Activated naive CD4-positive, alpha-beta T cell treated with anti-CD3 and anti-CD28 coated beads, Interleukin-2, amount 10 ng/mL, durations not matched to agents 7 days and 5 days (primary cell): ENCODE measurements at regions not wholly inside any gene's neighbourhood (a gene's known extent, or its start where the extent isn't known, plus 50 kb on each side); places are given as distances from the start of the nearest gene placed in this dataset.

ENCODE experiments used
- CTCF ChIA-PET: fragments of 350-600 bp; sonication (Branson Sonifier 250); formaldehyde crosslinking; loops from one replicate; lab custom pipeline; 2021; ENCODE audit warnings: antibody characterized with exemption; lab: Charles Lee
- DNase-seq: peaks from one replicate; pipeline ENCODE4 v3.0.0-alpha.2; 2020
- H3K27ac Mint-ChIP-seq: one replicate; pipeline ENCODE4 v1.8.0; 2021; ENCODE audit warnings: mild to moderate bottlenecking, moderate library complexity, mixed read lengths
- H3K27me3 Mint-ChIP-seq: one replicate; pipeline ENCODE4 v1.8.0; 2021; ENCODE audit warnings: mild to moderate bottlenecking, mixed read lengths
- H3K36me3 Mint-ChIP-seq: one replicate; pipeline ENCODE4 v1.8.0; 2021; ENCODE audit warnings: mixed read lengths
- H3K4me1 Mint-ChIP-seq: one replicate; pipeline ENCODE4 v1.8.0; 2021; ENCODE audit warnings: mixed read lengths
- H3K4me3 Mint-ChIP-seq: one replicate; pipeline ENCODE4 v1.8.0; 2021; ENCODE audit warnings: mild to moderate bottlenecking, moderate library complexity, mixed read lengths
- H3K9me3 Mint-ChIP-seq: one replicate; pipeline ENCODE4 v1.8.0; 2021; ENCODE audit warnings: mixed read lengths

DNA sequence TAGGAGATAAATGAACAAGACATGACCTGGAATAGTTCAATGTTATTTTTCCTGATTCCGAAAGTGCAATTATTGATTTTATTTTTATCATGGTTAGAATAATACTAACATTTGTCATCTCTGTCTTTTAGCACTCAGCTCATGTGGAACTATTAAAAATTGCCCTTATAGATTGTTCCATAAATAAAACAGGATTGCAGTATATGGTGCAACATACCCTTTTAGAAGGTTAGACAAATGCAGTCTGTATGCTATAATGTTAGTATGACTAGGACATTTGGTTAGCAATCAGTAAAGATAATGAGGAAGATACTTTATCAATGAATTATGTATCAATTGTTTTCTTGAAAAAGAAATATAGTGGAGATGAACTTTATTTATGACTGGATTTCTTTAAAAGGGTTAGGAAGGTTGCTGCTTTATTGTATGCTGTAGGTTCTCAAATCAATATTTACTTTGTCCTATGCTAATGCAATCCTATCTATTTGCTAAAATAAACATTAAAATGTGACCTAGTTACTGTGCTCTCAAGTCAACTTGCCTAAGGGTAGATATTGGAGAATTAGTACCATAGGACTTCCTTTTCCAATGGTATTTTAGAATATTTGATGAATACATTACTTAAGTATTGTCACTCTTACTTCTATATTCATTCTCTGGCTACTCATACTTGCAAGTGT lies 348.9 kb upstream of the ISL1 start:
- no peaks in the 10 kb centered on the region for H3K27me3 Mint-ChIP-seq
- DNase-seq, result no peak
- no peak overlapping the region for H3K27ac Mint-ChIP-seq
- no peaks in the 10 kb centered on the region for H3K36me3 Mint-ChIP-seq
- CTCF ChIA-PET, result no interaction called here
- H3K4me3 Mint-ChIP-seq, result no peak overlapping the region
- H3K9me3 Mint-ChIP-seq, result no peaks in the 10 kb centered on the region
- H3K4me1 Mint-ChIP-seq, result no peaks in the 10 kb centered on the region

DNA sequence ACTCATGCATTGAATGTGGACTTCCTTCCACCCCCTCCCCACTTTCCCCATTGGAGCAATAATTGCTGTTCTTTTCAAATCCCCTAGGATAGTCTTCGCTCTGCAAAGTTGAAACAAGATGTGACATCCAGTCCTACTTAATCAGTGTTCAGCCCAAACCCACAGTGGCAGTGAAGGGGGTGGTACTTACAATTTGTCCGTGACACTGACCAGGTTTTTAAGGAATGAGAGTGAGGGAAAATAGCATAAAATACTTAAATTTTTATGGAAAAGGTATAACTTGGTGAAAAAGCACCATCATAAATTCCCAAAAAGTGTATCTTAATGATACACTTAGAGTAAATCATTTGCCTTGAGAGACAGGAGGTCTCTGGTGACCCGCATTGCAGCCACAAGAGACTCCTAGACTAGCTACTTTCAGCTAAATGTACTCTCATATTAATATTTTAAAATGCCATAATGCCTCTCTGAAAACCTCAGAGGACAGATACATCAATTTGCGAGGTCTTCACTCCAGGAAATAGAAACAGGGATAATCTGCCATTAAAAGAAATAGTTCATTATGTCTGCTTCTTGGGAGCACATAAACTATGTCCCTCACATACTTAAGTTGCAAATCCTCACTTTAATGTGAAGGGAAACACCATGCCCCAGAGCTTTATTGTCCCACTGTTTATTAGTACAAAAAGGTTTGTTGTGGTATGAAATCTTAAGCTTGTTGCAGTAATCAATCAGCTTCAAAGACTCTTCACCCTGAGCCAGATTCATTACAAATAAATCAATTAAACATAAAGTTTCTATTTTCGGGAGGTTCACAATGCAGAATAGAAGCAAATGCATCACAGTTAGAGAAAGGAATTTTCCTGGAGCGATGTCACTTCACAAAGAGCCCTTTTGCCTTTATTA lies 343.6 kb upstream of the ISL1 start:
- Mint-ChIP-seq H3K27me3 (no peaks in the 10 kb centered on the region), H3K27ac (no peak overlapping the region), H3K9me3 (no peaks in the 10 kb centered on the region), H3K4me1 (no peaks in the 10 kb centered on the region), H3K36me3 (no peaks in the 10 kb centered on the region), H3K4me3 (no peak overlapping the region)
- DNase-seq, result no peak
- CTCF ChIA-PET, result no interaction called here

DNA sequence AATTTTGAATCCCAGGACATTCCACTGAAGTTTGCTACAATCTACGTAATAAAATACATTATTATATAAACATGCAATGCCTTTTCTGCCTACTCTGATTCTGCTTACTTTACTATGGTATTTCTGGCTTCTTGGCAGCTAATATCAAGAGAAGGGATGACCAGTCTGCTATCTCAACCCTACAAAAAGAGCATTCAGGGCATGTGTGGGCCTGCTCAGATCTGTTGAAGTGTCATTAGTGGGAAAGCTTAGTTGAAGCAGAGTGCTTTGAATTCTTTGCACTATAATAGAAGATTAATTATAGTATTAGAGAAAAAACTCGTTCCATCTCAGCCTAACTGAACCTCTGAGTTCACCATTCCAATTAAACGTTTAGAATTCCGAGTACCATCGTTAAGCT lies 339.5 kb upstream of the ISL1 start:
- no peak overlapping the region for H3K27ac Mint-ChIP-seq
- no peaks in the 10 kb centered on the region for H3K36me3 Mint-ChIP-seq
- H3K9me3 Mint-ChIP-seq, result no peaks in the 10 kb centered on the region
- H3K27me3 Mint-ChIP-seq, result no peaks in the 10 kb centered on the region
- no peak for DNase-seq
- CTCF ChIA-PET, result no interaction called here
- no peak overlapping the region for H3K4me3 Mint-ChIP-seq
- H3K4me1 Mint-ChIP-seq, result no peaks in the 10 kb centered on the region

DNA sequence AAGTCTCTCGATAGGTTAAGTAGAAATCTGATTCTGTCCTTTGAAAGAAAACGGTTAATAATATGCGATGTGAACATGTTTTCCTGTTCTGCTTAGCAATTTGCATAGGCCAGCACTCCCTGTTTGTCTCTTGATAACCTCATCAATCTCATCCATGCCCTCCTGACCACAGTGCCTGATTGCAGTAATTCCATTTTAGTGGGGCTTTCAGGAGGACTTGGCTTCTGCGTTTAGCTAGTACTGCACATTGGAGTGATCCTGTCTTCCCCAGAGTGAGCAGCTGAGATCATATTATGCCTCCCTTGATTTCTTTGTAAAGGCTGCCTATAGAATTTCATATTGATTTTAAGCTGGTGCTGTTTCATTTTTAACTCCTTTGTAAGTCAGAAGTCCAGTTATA lies 335.9 kb upstream of the ISL1 start:
- no peak overlapping the region for H3K4me3 Mint-ChIP-seq
- no peak overlapping the region for H3K27ac Mint-ChIP-seq
- DNase-seq, result no peak
- no peaks in the 10 kb centered on the region for H3K27me3 Mint-ChIP-seq
- no peaks in the 10 kb centered on the region for H3K9me3 Mint-ChIP-seq
- H3K36me3 Mint-ChIP-seq, result no peaks in the 10 kb centered on the region
- CTCF ChIA-PET, result no interaction called here
- no peaks in the 10 kb centered on the region for H3K4me1 Mint-ChIP-seq

DNA sequence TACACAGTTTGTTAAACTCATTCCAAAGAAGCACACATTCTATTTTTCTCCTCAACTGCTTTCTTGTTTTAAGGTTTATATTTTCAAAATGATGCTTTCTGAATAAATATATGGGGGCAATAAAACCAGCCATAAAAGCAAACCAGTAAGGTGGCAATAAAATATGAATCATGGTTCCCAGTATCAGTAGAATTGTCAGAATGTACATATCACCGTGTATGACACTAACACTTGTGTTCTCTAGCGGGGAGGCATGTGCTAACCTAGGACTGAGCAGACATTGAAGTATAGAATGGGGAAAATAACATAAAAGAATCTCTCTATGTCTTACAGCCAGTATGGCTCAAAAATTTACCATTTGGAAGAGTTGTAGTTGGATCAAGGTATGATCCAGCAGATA lies 329.9 kb upstream of the ISL1 start:
- Mint-ChIP-seq H3K27me3 (no peaks in the 10 kb centered on the region), H3K27ac (no peak overlapping the region), H3K9me3 (peaks cover 2% of the 10 kb centered on the region), H3K4me1 (no peaks in the 10 kb centered on the region), H3K4me3 (no peak overlapping the region), H3K36me3 (no peaks in the 10 kb centered on the region)
- DNase-seq, result no peak
- CTCF ChIA-PET, result no interaction called here

DNA sequence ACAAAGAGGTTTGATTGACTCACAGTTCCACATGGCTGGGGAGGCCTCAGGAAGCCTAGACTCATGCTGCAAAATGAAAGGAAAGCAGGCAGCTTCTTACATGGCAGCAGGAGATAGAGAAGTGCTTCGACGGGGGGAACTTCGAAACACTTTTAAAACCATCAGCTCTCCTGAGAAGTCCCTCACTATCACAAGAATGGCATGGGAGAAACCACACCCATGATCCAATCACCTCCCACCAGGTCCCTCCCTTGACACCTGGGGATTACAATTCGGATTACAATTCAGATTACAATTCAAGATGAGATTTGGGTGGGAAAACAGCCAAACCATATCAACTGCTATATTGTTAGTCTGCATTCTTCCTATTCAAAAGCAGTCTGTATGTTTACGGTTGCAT lies 322.3 kb upstream of the ISL1 start:
- CTCF ChIA-PET, result no interaction called here
- no peaks in the 10 kb centered on the region for H3K27me3 Mint-ChIP-seq
- H3K9me3 Mint-ChIP-seq, result peaks cover 19% of the 10 kb centered on the region
- H3K4me1 Mint-ChIP-seq, result no peaks in the 10 kb centered on the region
- no peaks in the 10 kb centered on the region for H3K36me3 Mint-ChIP-seq
- H3K27ac Mint-ChIP-seq, result no peak overlapping the region
- no peak for DNase-seq
- H3K4me3 Mint-ChIP-seq, result no peak overlapping the region

DNA sequence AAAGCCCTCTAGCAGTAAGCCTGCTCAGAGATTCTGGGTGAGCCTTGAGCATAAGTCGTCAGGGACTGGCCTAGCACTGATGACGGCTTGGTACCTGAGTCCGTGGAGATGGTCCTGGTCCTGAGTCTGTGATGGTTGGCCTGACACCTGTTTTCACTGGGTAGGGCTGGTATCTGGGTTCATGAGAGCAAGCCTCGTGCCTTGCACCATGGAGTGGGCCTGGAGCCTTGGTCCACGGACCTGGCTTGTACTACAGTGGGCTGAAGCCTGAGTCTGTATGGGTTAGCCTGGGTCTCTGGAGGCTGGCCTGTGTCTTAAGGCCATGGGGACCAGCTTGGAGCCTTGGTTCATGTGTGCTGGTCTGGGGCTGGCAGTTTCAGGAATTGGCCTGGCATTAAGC lies 310.3 kb upstream of the ISL1 start:
- no peak for DNase-seq
- CTCF ChIA-PET, result no interaction called here
- no peak overlapping the region for H3K27ac Mint-ChIP-seq
- H3K4me1 Mint-ChIP-seq, result no peaks in the 10 kb centered on the region
- H3K27me3 Mint-ChIP-seq, result no peaks in the 10 kb centered on the region
- no peaks in the 10 kb centered on the region for H3K36me3 Mint-ChIP-seq
- H3K9me3 Mint-ChIP-seq, result peaks cover 9% of the 10 kb centered on the region
- H3K4me3 Mint-ChIP-seq, result no peak overlapping the region

DNA sequence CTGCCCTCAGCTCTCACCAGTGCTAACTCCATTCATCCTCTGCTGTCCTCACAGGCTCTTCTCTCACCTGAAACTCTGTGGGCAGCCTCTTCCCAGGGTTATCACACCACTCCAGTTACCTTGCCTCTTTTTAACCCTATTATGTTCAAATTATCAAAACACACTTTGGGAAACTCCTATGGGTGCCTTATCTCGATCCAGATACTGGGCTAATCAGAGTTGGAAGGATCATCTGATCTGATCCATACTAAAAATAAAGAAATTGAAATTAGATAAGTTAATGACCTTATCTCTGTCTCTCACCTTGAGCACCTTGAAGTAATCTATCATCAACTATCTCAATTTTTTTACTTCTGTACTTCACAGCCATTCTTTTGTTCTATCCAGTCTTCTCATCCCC lies 300.5 kb upstream of the ISL1 start:
- CTCF ChIA-PET, result no interaction called here
- H3K4me3 Mint-ChIP-seq, result no peak overlapping the region
- no peaks in the 10 kb centered on the region for H3K4me1 Mint-ChIP-seq
- DNase-seq, result no peak
- H3K27me3 Mint-ChIP-seq, result no peaks in the 10 kb centered on the region
- no peaks in the 10 kb centered on the region for H3K36me3 Mint-ChIP-seq
- H3K27ac Mint-ChIP-seq, result no peak overlapping the region
- H3K9me3 Mint-ChIP-seq, result no peaks in the 10 kb centered on the region

DNA sequence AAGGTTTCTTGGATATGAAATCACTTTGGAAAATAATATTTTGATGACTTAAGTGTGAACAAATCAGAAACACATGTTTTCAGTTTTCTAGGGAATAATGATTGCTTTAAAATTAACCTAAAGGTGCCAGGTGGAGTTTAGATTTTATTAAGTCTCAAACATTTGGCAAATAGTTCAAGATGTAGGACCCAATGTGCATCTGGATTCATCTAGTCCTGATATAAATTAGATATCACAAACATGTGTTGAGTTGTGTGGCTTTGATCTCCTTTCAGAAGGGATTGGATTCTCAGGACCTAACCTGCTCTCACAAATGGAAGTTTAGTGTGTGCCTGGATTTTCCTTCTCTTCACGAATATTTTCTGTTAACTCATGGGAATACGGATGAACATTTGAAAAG lies 291.4 kb upstream of the ISL1 start:
- no peak for DNase-seq
- H3K27ac Mint-ChIP-seq, result no peak overlapping the region
- H3K4me3 Mint-ChIP-seq, result no peak overlapping the region
- no peaks in the 10 kb centered on the region for H3K36me3 Mint-ChIP-seq
- H3K9me3 Mint-ChIP-seq, result no peaks in the 10 kb centered on the region
- CTCF ChIA-PET, result no interaction called here
- H3K27me3 Mint-ChIP-seq, result no peaks in the 10 kb centered on the region
- H3K4me1 Mint-ChIP-seq, result no peaks in the 10 kb centered on the region

DNA sequence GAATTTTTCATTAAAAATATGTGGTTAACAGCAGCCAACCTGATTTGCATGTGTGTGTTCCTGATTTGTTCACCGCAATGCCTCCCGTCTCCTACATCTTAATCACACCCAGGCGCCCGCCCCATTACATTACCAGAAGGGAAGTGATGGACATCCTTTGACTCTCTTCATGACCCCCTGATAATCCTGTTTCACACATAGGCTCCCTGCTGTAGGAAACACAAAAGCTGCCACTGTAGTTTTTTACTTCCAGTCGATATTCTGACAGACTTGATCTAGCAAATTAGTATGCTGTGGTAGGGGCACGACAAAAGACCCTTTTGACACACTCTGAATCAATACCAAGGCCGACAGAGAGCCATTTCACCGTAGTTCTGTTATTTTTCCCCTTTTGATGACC lies 287.8 kb upstream of the ISL1 start:
- H3K36me3 Mint-ChIP-seq, result no peaks in the 10 kb centered on the region
- no peaks in the 10 kb centered on the region for H3K9me3 Mint-ChIP-seq
- no peak overlapping the region for H3K4me3 Mint-ChIP-seq
- no peaks in the 10 kb centered on the region for H3K27me3 Mint-ChIP-seq
- H3K4me1 Mint-ChIP-seq, result no peaks in the 10 kb centered on the region
- CTCF ChIA-PET, result no interaction called here
- DNase-seq, result no peak
- H3K27ac Mint-ChIP-seq, result no peak overlapping the region

DNA sequence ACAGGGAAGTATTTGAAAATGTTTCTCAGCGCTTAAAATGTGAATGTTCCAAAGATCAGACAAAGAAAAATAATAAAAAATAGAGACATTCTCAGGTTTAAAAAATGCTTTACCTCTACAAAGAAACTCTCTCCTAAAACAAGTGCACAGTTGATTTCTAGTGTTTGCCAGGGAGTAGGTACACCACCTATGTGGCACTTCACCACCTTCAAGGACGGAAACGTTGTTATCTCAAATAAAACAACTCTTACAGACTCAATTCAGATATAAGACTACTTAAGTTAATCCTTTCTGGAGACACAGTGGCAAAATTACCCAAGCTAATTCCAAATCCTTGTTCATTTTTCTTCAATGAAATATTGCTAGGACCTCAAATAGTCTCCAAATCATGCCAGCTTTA lies 286.4 kb upstream of the ISL1 start:
- CTCF ChIA-PET, result no interaction called here
- no peaks in the 10 kb centered on the region for H3K4me1 Mint-ChIP-seq
- H3K36me3 Mint-ChIP-seq, result no peaks in the 10 kb centered on the region
- H3K27me3 Mint-ChIP-seq, result no peaks in the 10 kb centered on the region
- H3K27ac Mint-ChIP-seq, result no peak overlapping the region
- peaks cover 2% of the 10 kb centered on the region for H3K9me3 Mint-ChIP-seq
- DNase-seq, result no peak
- H3K4me3 Mint-ChIP-seq, result no peak overlapping the region

DNA sequence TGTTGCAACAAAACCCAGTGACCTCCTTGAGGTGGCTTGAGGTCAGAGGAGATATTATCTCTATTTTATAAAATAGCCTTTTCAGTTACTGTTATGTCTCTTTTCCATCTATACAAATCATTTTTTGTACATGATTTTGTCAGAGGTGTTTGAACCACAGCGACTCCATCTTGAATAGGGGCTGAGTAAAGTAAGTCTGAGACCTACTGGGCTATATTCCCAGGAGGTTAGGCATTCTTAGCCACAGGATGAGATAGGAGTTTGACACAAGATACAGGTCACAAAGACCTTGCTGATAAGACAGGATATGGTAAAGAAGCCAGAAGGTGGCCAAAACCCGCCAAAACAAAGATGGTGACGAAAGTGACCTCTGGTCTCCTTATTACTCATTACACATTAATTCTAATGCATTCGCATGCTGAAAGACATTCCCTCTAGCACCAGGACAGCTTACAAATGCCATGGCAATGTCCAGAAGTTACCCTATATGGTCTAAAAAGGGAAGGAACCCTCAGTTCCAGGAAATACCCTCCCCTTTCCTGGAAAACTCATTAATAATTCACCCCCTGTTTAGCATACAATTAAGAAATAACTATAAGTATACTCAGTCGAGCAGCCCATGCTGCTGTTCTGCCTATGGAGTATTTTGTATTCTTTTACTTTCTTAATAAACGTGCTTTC lies 283.9 kb upstream of the ISL1 start:
- H3K4me3 Mint-ChIP-seq, result no peak overlapping the region
- H3K27ac Mint-ChIP-seq, result no peak overlapping the region
- no peak for DNase-seq
- no peaks in the 10 kb centered on the region for H3K4me1 Mint-ChIP-seq
- peaks cover 2% of the 10 kb centered on the region for H3K9me3 Mint-ChIP-seq
- CTCF ChIA-PET, result no interaction called here
- H3K27me3 Mint-ChIP-seq, result no peaks in the 10 kb centered on the region
- no peaks in the 10 kb centered on the region for H3K36me3 Mint-ChIP-seq

DNA sequence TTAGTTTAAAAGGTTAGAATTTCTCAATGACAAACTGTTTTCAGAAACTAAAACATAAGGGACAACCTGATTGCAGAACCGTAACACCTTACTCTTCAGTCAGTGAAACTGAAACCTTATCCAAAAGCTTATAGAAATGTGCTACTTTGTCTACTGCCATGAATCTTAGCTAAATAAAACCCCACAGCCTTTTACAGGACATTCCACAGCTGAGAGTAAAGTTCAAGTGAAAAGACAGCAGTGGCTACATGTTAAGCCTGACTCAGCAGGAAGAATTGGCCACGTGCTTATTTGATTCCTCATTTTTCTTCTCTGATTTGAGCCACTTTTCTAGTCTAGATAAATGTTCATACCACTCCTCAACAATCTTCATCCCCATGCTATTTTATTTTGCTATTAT lies 278.7 kb upstream of the ISL1 start:
- CTCF ChIA-PET, result no interaction called here
- H3K4me1 Mint-ChIP-seq, result no peaks in the 10 kb centered on the region

DNA sequence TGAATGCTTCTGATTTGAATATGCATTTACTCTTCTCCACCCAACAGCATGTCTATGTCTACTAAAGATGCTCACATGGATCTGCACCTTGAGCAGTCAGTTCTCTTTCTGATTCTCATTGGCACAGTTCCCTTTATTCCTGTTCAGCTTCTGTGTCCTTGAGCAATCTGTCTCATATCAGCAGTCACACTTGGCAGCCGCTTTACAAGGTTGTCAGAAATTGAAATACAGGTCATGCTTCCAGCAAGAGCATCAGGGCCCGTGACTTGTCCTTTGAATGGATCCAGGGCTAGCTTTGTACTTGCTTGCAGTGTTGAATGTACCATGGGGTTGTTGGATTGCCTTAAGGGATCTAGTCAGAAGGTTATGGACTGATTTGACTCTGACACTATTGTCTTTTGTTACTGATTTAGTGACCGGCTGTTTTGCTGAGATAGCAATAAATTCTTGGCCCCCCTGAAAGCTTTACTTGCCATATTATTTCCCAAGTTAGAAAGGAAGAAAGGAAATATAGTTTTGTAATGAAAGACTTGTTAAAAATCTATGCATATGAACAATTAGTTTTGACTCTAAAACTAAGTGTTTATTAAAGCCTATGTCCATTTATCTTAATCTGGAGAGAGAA lies 273.4 kb upstream of the ISL1 start:
- Mint-ChIP-seq H3K9me3 (peaks cover 2% of the 10 kb centered on the region), H3K27ac (no peak overlapping the region), H3K4me3 (no peak overlapping the region), H3K27me3 (no peaks in the 10 kb centered on the region), H3K4me1 (no peaks in the 10 kb centered on the region), H3K36me3 (no peaks in the 10 kb centered on the region)
- CTCF ChIA-PET, result no interaction called here
- DNase-seq, result no peak

More for the DNA sequence above, 278.7 kb upstream of the ISL1 start:
- no peak for DNase-seq
- H3K27me3 Mint-ChIP-seq, result no peaks in the 10 kb centered on the region
- H3K27ac Mint-ChIP-seq, result no peak overlapping the region
- peaks cover 5% of the 10 kb centered on the region for H3K9me3 Mint-ChIP-seq
- H3K4me3 Mint-ChIP-seq, result no peak overlapping the region
- H3K36me3 Mint-ChIP-seq, result no peaks in the 10 kb centered on the region
